Uterus (tissue), 3 donors: ENCODE measurements at regions not wholly inside any gene's neighbourhood (a gene's known extent, or its start where the extent isn't known, plus 50 kb on each side); places are given as distances from the start of the nearest gene placed in this dataset.

Experiments
- DNase-seq, 2 donors: peaks; one replicate each; pipeline ENCODE4 v3.0.0-alpha.2; 2019 to 2020
- H3K27ac ChIP-seq, 2 donors: fragments of 200-600 bp; sonication (generic); 1 replicate in 1 of 2; 2 replicates in 1 of 2; pipeline ENCODE4 v1.5.1; 2016 to 2018
- H3K27me3 ChIP-seq, 2 donors: fragments of 200-600 bp; sonication (generic); one replicate each; pipeline ENCODE4 v1.5.1; 2018 to 2019; ENCODE audit warnings: control low read depth in 1 of 2
- H3K36me3 ChIP-seq, 2 donors: fragments of 200-600 bp; sonication (generic); one replicate each; pipeline ENCODE4 v1.5.1; 2019; ENCODE audit warnings: control low read depth in 1 of 2
- H3K4me1 ChIP-seq, 2 donors: fragments of 200-600 bp; sonication (generic); one replicate each; pipeline ENCODE4 v1.5.1; 2018 to 2019; ENCODE audit warnings: control low read depth in 1 of 2
- H3K4me3 ChIP-seq, 2 donors: fragments of 200-600 bp; sonication (generic); 1 replicate in 1 of 2; 2 replicates in 1 of 2; pipeline ENCODE4 v1.5.1; 2018 to 2019; ENCODE audit warnings: mild to moderate bottlenecking in 1 of 2
- H3K9me3 ChIP-seq, 2 donors: fragments of 200-600 bp; sonication (generic); one replicate each; pipeline ENCODE4 v1.5.1; 2019; ENCODE audit warnings: control low read depth in 1 of 2
- CTCF ChIP-seq, 4 experiments: fragments of 200-600 bp in 2 of 4; fragments of 450-650 bp in 2 of 4; sonication (generic) in 2 of 4; IDR thresholded peaks; one replicate each; pipeline ENCODE4 v1.5.1; 2016 to 2019; ENCODE audit warnings: antibody characterized with exemption in 4 of 4, mild to moderate bottlenecking in 2 of 4, moderate library complexity in 1 of 4
- POLR2A ChIP-seq, 2 donors: fragments of 450-650 bp; IDR thresholded peaks; one replicate each; pipeline ENCODE4 v1.6.1; 2016; ENCODE audit warnings: antibody characterized with exemption in 2 of 2, mild to moderate bottlenecking in 1 of 2, moderate library complexity in 1 of 2
- intact Hi-C: fragments of 100-400 bp; cut with DNase I; formaldehyde crosslinking; loops from one replicate; pipeline ENCODE4 v1.15.1; 2023; ENCODE audit warnings: low total_unique reads
- donor health status: DM: yes; HTN: yes; CAD: no.

- no peak overlapping the region for H3K4me3 ChIP-seq
- intact Hi-C loops, result no loop called here
- TF ChIP-seq POLR2A (IDR thresholded peaks at IDR 0.05), result no peak
- TF ChIP-seq CTCF (IDR thresholded peaks at IDR 0.05), result no peak
- no peaks in the 10 kb centered on the region for H3K36me3 ChIP-seq
- no peak overlapping the region for H3K27ac ChIP-seq
- no peaks in the 10 kb centered on the region for H3K27me3 ChIP-seq
- no peaks in the 10 kb centered on the region for H3K4me1 ChIP-seq
- no peak for DNase-seq
- no peaks in the 10 kb centered on the region for H3K9me3 ChIP-seq
Measured at GRCh38 chr1:166703726-166704462, 135.4 kb upstream of the POGK start.

GRCh38 chr1:166705376-166706289, 133.6 kb upstream of the POGK start:
- H3K36me3 ChIP-seq, result no peaks in the 10 kb centered on the region
- intact Hi-C loops, result no loop called here
- no peaks in the 10 kb centered on the region for H3K4me1 ChIP-seq
- DNase-seq, result no peak
- H3K4me3 ChIP-seq, result no peak overlapping the region
- H3K9me3 ChIP-seq, result no peaks in the 10 kb centered on the region
- no peak for TF ChIP-seq POLR2A (IDR thresholded peaks at IDR 0.05)
- no peak for TF ChIP-seq CTCF (IDR thresholded peaks at IDR 0.05)
- no peaks in the 10 kb centered on the region for H3K27me3 ChIP-seq
- no peak overlapping the region for H3K27ac ChIP-seq

GRCh38 chr1:166716620-166717019, 122.7 kb upstream of the POGK start:
- Histone ChIP-seq H3K9me3 (no peaks in the 10 kb centered on the region), H3K4me3 (no peak overlapping the region), H3K27me3 (no peaks in the 10 kb centered on the region), H3K4me1 (no peaks in the 10 kb centered on the region), H3K27ac (no peak overlapping the region), H3K36me3 (no peaks in the 10 kb centered on the region)
- intact Hi-C loops, result no loop called here
- DNase-seq, result no peak
- TF ChIP-seq POLR2A (IDR thresholded peaks at IDR 0.05) (no peak), CTCF (IDR thresholded peaks at IDR 0.05) (no peak)

- H3K27ac ChIP-seq, result no peak overlapping the region
- H3K36me3 ChIP-seq, result no peaks in the 10 kb centered on the region
- H3K27me3 ChIP-seq, result no peaks in the 10 kb centered on the region
- no peaks in the 10 kb centered on the region for H3K9me3 ChIP-seq
- no peak overlapping the region for H3K4me3 ChIP-seq
- no peak for DNase-seq
- no peak for TF ChIP-seq POLR2A (IDR thresholded peaks at IDR 0.05)
- no peak for TF ChIP-seq CTCF (IDR thresholded peaks at IDR 0.05)
- intact Hi-C loops, result no loop called here
- no peaks in the 10 kb centered on the region for H3K4me1 ChIP-seq
Measured at GRCh38 chr1:166721145-166721544, 118.1 kb upstream of the POGK start.

- Histone ChIP-seq H3K4me3 (no peak overlapping the region), H3K9me3 (no peaks in the 10 kb centered on the region), H3K27me3 (no peaks in the 10 kb centered on the region), H3K27ac (no peak overlapping the region), H3K4me1 (no peaks in the 10 kb centered on the region), H3K36me3 (no peaks in the 10 kb centered on the region)
- DNase-seq, result no peak
- intact Hi-C loops, result no loop called here
- TF ChIP-seq POLR2A (IDR thresholded peaks at IDR 0.05), result no peak
- no peak for TF ChIP-seq CTCF (IDR thresholded peaks at IDR 0.05)
Measured at GRCh38 chr1:166730299-166730888, 108.9 kb upstream of the POGK start.
